ENCODE measurements at regions not wholly inside any gene's neighbourhood (a gene's known extent, or its start where the extent isn't known, plus 50 kb on each side); places are given as distances from the start of the nearest gene placed in this dataset.
"Not testable (repeated sequence)": the region's sequence is repeated elsewhere in the genome, so short reads cannot be mapped to it uniquely, and the experiment has no call there.

DNA sequence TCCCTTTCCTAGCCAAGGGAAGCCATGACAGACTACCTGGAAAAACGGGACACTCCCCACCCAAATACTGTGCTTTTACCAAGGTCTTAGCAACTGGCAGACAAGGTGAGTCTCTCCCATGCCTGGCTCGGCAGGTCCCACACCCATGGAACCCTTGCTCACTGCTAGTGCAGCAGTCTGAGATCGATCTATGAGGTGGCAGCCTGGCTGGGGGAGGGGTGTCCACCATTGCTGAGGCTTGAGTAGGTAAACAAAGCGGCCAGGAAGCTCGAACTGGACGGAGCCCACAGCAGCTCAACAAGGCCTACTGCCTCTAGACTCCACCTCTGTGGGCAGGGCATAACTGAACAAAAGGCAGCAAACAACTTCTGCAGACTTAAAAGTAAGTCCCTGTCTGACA is 104.4 kb upstream of the GRB10 start:
- H3K27ac Mint-ChIP-seq; DNase-seq; H3K4me3 Mint-ChIP-seq; H3K4me1 Mint-ChIP-seq; ATAC-seq (ENCODE audit: low read depth); H3K36me3 Mint-ChIP-seq; POLR2A ChIA-PET; H3K9me3 Mint-ChIP-seq; H3K27me3 Mint-ChIP-seq: not testable (repeated sequence)

DNA sequence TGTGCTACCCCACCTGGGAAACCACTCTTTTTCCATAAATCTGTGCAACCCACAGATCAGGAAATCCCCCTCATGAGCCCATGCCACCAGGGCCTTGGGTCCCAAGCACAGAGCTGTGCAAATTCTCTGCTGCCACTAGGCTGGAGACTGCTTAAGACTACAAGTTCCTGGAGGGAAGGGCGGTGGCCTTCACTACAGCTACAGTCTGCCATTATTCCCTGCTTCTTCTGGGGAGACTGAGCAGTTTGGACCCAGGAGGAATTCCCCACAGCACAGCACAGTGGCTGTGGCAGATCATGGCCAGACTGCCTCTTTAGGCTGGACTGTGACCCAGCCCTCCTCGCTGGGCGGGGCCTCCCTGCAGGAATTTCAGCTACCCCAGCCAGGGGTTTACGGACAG is 89.7 kb upstream of the GRB10 start:
- H3K4me3 Mint-ChIP-seq = no peak overlapping the region
- ATAC-seq (ENCODE audit: low read depth) (no peak), DNase-seq (no peak)
- H3K27me3 Mint-ChIP-seq = peaks cover 6% of the 10 kb centered on the region
- H3K9me3 Mint-ChIP-seq = no peaks in the 10 kb centered on the region
- no peaks in the 10 kb centered on the region for H3K4me1 Mint-ChIP-seq
- POLR2A ChIA-PET = no interaction called here
- H3K36me3 Mint-ChIP-seq = no peaks in the 10 kb centered on the region
- no peak overlapping the region for H3K27ac Mint-ChIP-seq

DNA sequence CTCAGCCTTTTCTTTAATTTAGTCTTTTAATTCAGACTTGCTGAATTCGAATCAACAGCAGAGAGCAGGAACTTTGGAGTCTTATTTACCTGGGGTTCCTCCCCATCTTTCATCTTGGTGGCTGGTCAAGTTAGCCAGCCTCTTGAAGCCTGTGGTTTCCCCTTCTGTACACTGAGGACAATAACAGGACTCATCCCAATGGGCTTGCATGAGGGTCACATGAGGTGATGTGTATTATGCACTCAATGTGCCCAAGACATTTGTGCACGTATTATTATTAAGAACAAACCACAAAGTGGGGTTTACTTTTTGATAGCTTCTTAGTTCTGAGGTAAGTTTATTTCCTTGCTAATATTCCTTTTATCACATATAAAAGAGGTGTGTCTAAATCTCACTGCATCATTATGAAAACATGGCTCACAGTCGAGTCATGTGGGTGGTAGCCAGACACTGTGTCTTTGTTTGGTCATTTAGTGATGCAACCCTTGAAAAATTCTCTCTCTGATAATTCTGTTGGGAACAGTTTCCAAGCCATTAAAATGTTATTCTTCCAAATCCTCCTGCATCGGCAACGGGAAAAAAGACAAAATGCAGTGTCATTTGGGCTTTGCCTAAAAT is 86.5 kb upstream of the GRB10 start:
- DNase-seq = no peak
- no peaks in the 10 kb centered on the region for H3K36me3 Mint-ChIP-seq
- no peaks in the 10 kb centered on the region for H3K4me1 Mint-ChIP-seq
- H3K27ac Mint-ChIP-seq = no peak overlapping the region
- ATAC-seq (ENCODE audit: low read depth) = no peak
- H3K4me3 Mint-ChIP-seq = no peak overlapping the region
- no peaks in the 10 kb centered on the region for H3K9me3 Mint-ChIP-seq
- POLR2A ChIA-PET = no interaction called here
- peaks cover under 1% of the 10 kb centered on the region for H3K27me3 Mint-ChIP-seq

DNA sequence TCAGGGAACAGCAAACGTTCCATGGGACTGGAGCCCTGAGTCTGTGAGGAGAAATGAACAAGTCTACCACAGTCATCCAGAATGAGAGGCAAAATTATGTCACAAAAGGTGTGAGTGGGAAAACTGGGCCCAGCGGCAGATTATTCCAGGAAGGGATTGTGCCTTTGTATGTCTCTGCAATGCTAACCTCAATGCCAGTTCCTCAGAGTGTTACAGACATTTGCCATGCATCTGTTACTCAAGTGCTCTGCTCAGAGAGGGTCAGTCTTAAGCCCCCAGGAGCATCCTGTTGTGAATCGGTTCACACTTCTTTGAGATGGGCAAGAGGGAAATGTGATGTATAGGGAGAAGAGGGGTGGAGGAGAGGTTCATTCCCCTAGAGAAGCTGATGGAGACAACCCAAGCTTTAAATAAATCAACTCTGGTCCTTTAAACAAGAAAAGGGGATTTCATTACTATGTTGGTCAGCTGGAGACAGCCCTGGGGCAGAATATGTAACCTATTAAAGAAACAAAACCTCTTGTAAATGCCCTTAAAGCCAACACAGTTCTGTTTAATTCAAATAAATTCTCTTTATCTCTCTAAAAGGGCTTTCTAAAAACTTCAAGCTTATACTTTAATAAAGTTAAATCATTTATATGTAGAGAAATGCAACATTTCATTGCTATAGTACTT is 85.9 kb upstream of the GRB10 start:
- no peaks in the 10 kb centered on the region for H3K4me1 Mint-ChIP-seq
- POLR2A ChIA-PET = no interaction called here
- ATAC-seq (ENCODE audit: low read depth) (no peak), DNase-seq (no peak)
- H3K9me3 Mint-ChIP-seq = no peaks in the 10 kb centered on the region
- H3K27ac Mint-ChIP-seq = no peak overlapping the region
- H3K36me3 Mint-ChIP-seq = no peaks in the 10 kb centered on the region
- H3K4me3 Mint-ChIP-seq = no peak overlapping the region
- no peaks in the 10 kb centered on the region for H3K27me3 Mint-ChIP-seq

DNA sequence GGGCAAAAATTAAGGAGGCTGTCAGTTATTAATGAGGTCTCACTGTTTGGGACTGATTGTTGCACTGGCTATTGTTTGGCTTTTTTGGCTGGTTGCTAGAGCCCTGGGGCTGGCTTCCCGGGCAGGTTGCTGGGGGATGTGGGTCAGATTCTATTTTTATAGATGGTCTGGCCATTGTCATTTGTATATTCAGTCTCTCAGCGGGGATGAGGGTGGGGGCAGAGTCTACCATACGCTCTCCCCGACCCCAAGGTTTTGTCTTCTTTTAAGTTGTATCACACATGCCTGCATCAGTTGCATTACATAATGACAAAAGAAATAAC is 84.3 kb upstream of the GRB10 start:
- H3K27me3 Mint-ChIP-seq = no peaks in the 10 kb centered on the region
- H3K4me3 Mint-ChIP-seq = no peak overlapping the region
- no peaks in the 10 kb centered on the region for H3K36me3 Mint-ChIP-seq
- ATAC-seq (ENCODE audit: low read depth) (no peak), DNase-seq (no peak)
- H3K4me1 Mint-ChIP-seq = peaks cover 2% of the 10 kb centered on the region
- POLR2A ChIA-PET = no interaction called here
- H3K9me3 Mint-ChIP-seq = no peaks in the 10 kb centered on the region
- H3K27ac Mint-ChIP-seq = no peak overlapping the region

DNA sequence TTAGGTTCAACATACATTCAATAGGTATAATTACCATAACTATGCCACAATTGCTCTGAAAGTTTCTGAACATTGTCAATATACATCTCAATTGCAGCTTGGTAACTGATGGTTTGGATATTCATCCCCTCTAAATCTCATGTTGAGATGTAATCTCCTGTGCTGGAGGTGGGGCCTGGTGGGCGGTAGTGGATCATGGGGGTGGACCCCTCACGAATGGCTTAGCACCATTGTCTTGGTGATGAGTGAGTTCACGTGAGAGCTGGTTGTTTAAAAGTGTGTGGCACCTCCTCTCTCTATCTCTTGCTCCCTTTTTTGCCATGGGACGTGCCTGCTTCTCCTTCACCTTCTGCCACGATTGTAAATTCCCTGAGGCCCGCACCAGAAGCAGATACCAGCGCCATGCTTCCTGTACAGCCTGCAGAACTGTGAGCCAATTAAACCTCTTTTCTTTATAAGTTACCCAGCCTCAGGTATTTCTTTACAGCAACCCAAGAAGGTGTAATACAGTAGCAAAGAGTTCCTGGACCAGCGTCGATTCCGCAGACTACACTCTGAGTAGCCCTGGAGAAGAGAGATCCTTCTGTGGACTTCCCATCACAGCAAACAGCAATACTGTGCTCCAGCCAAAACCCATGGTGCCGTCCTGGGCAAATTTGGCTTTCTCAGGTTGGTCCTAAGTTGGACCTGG is 83.8 kb upstream of the GRB10 start:
- Mint-ChIP-seq H3K9me3 (no peaks in the 10 kb centered on the region), H3K4me3 (no peak overlapping the region), H3K4me1 (peaks cover 2% of the 10 kb centered on the region), H3K36me3 (no peaks in the 10 kb centered on the region), H3K27ac (no peak overlapping the region), H3K27me3 (no peaks in the 10 kb centered on the region)
- ATAC-seq (ENCODE audit: low read depth) = no peak
- DNase-seq = no peak
- POLR2A ChIA-PET = no interaction called here

DNA sequence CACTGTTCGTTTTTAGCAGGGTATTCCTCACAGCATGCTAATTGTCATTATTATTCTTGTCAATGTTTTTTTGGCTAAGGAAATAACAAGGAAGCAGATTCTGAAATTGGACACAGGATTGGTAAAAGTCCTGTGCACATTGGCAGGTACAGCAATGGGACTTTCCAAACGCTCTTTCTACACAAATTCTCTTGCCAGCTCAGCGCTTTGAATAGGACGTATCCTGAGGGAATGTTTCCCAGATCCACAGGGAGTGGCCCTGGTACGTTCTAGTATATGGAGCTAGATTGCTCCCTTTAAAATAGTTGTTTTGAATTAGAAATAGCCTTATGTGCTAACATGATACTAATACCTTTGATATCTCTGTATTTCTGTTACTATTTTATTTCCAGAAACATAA is 82.8 kb upstream of the GRB10 start:
- no peak for ATAC-seq (ENCODE audit: low read depth)
- H3K27me3 Mint-ChIP-seq = no peaks in the 10 kb centered on the region
- peaks cover 2% of the 10 kb centered on the region for H3K4me1 Mint-ChIP-seq
- POLR2A ChIA-PET = no interaction called here
- no peaks in the 10 kb centered on the region for H3K9me3 Mint-ChIP-seq
- H3K36me3 Mint-ChIP-seq = no peaks in the 10 kb centered on the region
- no peak overlapping the region for H3K27ac Mint-ChIP-seq
- no peak overlapping the region for H3K4me3 Mint-ChIP-seq
- DNase-seq = no peak

DNA sequence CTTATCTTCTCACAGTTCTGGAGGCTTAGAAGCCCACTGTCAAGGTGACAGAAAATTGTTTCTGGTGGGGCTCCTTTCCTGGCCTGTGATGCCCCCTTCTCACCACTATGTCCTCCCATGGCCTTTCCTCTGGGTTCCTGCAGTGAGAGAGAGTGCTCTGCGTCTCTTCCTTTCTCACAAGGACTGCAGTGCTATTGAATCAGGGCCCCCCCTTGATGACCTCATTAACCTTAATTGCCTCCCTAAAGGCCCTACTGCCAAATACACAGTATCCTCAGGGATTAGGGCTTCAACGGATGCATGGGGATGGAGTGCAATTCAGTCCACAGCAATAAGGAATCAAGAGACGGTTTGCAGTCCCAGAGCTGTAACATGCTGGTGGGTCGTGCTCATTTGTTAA is 82.0 kb upstream of the GRB10 start:
- H3K27me3 Mint-ChIP-seq = no peaks in the 10 kb centered on the region
- H3K9me3 Mint-ChIP-seq = no peaks in the 10 kb centered on the region
- no peak for DNase-seq
- POLR2A ChIA-PET = no interaction called here
- no peak for ATAC-seq (ENCODE audit: low read depth)
- H3K36me3 Mint-ChIP-seq = no peaks in the 10 kb centered on the region
- H3K27ac Mint-ChIP-seq = no peak overlapping the region
- H3K4me1 Mint-ChIP-seq = peaks cover 2% of the 10 kb centered on the region
- H3K4me3 Mint-ChIP-seq = no peak overlapping the region

DNA sequence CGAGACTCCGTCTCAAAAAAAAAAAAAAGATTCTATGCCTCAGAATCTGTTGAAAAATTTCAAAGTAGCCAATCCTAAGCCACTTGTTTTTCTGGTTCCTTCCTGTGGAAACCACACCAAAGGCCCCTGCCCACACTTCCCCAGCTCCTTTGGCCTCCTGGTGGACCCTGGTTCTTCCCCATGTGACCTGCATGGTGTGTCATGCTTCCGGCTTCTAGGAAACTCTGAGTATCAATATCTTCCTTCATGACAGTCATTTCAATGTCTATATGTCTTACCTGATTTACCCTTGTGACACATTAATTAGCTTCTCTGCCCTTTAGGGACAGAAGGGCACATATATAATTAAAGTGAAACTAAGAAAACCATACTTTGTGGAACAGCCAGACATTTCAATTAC is 80.4 kb upstream of the GRB10 start:
- Mint-ChIP-seq H3K4me3 (no peak overlapping the region), H3K27me3 (no peaks in the 10 kb centered on the region), H3K36me3 (no peaks in the 10 kb centered on the region), H3K9me3 (no peaks in the 10 kb centered on the region), H3K27ac (no peak overlapping the region), H3K4me1 (peaks cover 2% of the 10 kb centered on the region)
- ATAC-seq (ENCODE audit: low read depth) (no peak), DNase-seq (no peak)
- POLR2A ChIA-PET = no interaction called here

DNA sequence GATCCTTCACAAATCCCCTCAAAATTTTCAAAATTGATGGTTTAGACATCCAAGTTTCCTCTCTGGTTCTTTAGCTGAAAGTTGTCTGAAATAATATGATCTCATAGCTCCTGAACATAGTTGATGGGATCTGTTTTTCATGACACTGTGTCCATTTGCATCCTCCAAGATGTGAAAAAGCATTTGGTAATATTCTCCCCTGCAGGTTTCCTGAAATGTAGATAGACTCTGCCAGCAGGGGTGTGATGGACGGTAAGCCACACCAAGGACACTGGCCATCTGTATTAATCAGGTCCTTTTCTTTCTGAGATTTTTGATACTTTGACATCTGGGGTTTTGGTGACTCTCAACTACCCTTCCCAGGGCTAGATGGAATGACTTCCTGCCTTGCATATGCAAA is 79.6 kb upstream of the GRB10 start:
- Mint-ChIP-seq H3K9me3 (no peaks in the 10 kb centered on the region), H3K27ac (no peak overlapping the region), H3K4me1 (peaks cover 2% of the 10 kb centered on the region), H3K36me3 (no peaks in the 10 kb centered on the region), H3K4me3 (no peak overlapping the region), H3K27me3 (no peaks in the 10 kb centered on the region)
- DNase-seq (no peak), ATAC-seq (ENCODE audit: low read depth) (no peak)
- POLR2A ChIA-PET = no interaction called here

DNA sequence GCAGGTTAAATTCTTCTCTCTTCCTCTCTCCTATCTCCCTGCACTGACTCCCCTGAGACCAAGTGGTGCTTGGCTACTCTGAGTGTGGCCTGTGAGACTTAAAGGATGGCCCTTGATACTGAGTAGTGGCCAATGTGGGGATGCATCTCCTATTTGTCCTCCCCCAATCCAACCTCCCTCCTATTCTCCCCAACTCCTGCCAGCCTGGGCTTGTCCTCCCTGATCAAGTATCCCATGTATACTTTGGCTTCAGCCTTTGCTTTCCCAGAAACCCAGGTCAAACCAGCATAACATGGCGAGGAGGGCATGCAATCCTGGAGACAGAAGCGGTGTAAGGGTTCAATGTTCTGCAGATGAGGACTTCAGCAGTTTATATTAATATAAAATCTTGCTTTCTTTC is 77.9 kb upstream of the GRB10 start:
- Mint-ChIP-seq H3K36me3 (no peaks in the 10 kb centered on the region), H3K27ac (no peak overlapping the region), H3K4me1 (peaks cover 2% of the 10 kb centered on the region), H3K9me3 (no peaks in the 10 kb centered on the region), H3K4me3 (no peak overlapping the region), H3K27me3 (no peaks in the 10 kb centered on the region)
- DNase-seq = no peak
- POLR2A ChIA-PET = no interaction called here
- no peak for ATAC-seq (ENCODE audit: low read depth)

DNA sequence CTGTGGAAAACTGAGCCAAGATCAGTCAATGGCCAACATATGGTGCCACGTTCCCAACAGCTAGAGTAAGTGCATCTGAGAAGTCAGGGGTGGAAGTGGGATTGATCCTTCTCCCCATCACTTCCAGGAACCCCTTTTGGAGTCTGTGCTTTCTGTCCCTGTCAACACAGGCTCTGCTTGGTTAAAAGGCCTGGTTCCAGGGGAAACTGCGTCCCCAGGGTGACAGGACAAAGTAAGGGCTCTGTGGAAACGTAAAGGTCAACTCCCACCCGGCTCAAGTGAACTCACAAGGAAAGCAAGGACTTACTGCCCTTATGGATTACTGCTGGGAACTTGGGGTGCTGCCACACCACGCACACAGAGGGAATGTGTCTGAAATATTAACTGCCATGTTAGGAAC is 77.5 kb upstream of the GRB10 start:
- Mint-ChIP-seq H3K9me3 (no peaks in the 10 kb centered on the region), H3K27ac (no peak overlapping the region), H3K4me3 (no peak overlapping the region), H3K27me3 (no peaks in the 10 kb centered on the region), H3K36me3 (no peaks in the 10 kb centered on the region), H3K4me1 (peaks cover 2% of the 10 kb centered on the region)
- no peak for DNase-seq
- ATAC-seq (ENCODE audit: low read depth) = no peak
- POLR2A ChIA-PET = no interaction called here

DNA sequence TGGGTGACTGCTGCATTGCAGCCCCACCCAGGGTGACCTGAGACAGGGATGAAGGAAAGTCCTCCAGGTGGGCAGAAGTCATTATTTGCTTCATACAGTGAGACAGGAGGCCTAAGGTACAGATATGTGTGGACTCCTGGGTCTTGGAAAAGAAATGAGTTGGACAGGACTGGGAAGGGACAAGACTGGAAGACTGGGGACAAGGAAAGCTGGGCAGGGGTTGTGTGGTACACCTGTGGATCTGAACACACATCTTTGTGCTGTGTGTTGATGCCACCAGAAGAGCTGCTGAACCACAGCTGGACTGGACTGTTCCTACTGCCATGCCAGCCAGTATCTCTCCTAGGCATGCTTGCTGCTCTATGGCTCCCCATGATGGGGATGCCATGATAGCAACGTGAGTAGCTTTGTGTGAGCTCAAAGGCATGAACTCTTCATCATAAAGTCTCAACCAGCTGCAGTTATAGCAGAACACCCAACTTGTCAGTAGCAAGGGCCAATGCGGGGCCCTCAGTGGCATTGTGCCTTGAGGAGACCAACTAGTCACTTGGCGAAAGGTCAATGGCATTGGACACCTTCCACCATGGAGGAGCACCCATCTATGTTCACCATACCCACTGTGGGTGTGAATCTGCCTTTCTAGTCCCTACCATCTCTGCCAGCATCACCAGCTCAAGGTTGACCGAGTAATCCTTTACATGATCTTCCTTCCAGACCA is 76.0 kb upstream of the GRB10 start:
- POLR2A ChIA-PET = interaction anchor here (0.6 kb wide), 1 partner anchor 103 kb away, joined by 5 read pairs; no protein-coding TSS in a partner anchor
- no peak for DNase-seq
- no peaks in the 10 kb centered on the region for H3K36me3 Mint-ChIP-seq
- H3K4me1 Mint-ChIP-seq = peaks cover 3% of the 10 kb centered on the region
- H3K4me3 Mint-ChIP-seq = no peak overlapping the region
- H3K27me3 Mint-ChIP-seq = no peaks in the 10 kb centered on the region
- ATAC-seq (ENCODE audit: low read depth) = no peak
- no peaks in the 10 kb centered on the region for H3K9me3 Mint-ChIP-seq
- no peak overlapping the region for H3K27ac Mint-ChIP-seq

Measured in activated naive CD8-positive, alpha-beta T cell treated with anti-CD3 and anti-CD28 coated beads, Interleukin-2, amount 10 ng/mL, durations not matched to agents 7 days and 5 days (primary cell).